Right atrium auricular region (tissue), 2 donors: ENCODE measurements at regions not wholly inside any gene's neighbourhood (a gene's known extent, or its start where the extent isn't known, plus 50 kb on each side); places are given as distances from the start of the nearest gene placed in this dataset.

Source experiments
- DNase-seq: peaks from one replicate; pipeline ENCODE4 v3.0.0-alpha.2; 2019; ENCODE audit warnings: low spot score
- H3K27ac ChIP-seq, 2 donors: fragments of 200-600 bp; sonication (generic); 1 replicate in 1 of 2; 2 replicates in 1 of 2; pipeline ENCODE4 v1.5.1; 2016 to 2019
- H3K27me3 ChIP-seq, 2 donors: fragments of 200-600 bp; sonication (generic); one replicate each; pipeline versions ENCODE4 v1.5.1 to v1.6.0; 2017 to 2019
- H3K36me3 ChIP-seq: fragments of 200-600 bp; sonication (generic); one replicate; pipeline ENCODE4 v1.5.1; 2016
- H3K4me1 ChIP-seq, 2 donors: fragments of 200-600 bp; sonication (generic); one replicate each; pipeline versions ENCODE4 v1.5.1 to v1.6.0; 2017 to 2019
- H3K4me3 ChIP-seq, 2 donors: fragments of 200-600 bp; sonication (generic); 1 replicate in 1 of 2; 2 replicates in 1 of 2; pipeline ENCODE4 v1.5.1; 2017 to 2019; ENCODE audit warnings: mild to moderate bottlenecking in 1 of 2, moderate library complexity in 1 of 2
- H3K9me3 ChIP-seq, 2 donors: fragments of 200-600 bp; sonication (generic); one replicate each; pipeline ENCODE4 v1.5.1; 2019
- TF ChIP-seq, protein P1 (sequence below), 2 donors: fragments of 200-600 bp; sonication (generic); IDR thresholded peaks; one replicate each; pipeline ENCODE4 v1.5.1; 2019; ENCODE audit warnings: antibody characterized with exemption in 2 of 2

DNA sequence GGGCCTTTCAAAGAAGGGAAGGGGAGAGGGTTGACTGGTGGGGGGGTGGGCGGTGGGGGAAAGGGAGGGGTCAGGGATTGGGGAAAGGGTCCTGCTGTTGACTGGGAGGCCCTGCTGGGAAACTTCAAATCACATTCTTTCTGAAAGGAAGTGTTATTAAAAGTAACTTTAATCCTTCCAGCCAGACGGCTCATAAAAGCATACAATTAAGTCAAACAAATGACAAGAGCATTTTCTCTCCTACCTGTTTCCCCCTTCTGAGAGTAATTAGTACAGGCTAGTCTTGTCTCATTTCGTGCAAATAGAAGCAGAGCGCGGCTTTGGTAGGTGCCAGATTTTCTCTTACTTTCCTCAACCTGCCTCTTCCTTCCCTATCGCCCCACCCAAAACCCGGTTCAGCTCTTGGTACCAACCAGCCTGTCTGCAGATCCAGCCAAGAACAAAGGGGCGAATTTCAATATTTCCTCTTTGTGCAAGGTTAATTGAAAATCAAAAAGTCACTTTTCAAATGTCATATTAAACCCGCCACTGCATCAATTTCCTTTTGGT, 2112.6 kb upstream of the PIK3C3 start:
- no peaks in the 10 kb centered on the region for H3K9me3 ChIP-seq
- H3K4me1 ChIP-seq, result peaks cover 0 to 14% of the 10 kb centered on the region in 2 donors
- H3K36me3 ChIP-seq, result no peaks in the 10 kb centered on the region
- DNase-seq, result no peak
- H3K27ac ChIP-seq, result no peak overlapping the region
- TF ChIP-seq, protein P1, sequence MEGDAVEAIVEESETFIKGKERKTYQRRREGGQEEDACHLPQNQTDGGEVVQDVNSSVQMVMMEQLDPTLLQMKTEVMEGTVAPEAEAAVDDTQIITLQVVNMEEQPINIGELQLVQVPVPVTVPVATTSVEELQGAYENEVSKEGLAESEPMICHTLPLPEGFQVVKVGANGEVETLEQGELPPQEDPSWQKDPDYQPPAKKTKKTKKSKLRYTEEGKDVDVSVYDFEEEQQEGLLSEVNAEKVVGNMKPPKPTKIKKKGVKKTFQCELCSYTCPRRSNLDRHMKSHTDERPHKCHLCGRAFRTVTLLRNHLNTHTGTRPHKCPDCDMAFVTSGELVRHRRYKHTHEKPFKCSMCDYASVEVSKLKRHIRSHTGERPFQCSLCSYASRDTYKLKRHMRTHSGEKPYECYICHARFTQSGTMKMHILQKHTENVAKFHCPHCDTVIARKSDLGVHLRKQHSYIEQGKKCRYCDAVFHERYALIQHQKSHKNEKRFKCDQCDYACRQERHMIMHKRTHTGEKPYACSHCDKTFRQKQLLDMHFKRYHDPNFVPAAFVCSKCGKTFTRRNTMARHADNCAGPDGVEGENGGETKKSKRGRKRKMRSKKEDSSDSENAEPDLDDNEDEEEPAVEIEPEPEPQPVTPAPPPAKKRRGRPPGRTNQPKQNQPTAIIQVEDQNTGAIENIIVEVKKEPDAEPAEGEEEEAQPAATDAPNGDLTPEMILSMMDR (IDR thresholded peaks at IDR 0.05), result no peak
- no peaks in the 10 kb centered on the region for H3K27me3 ChIP-seq
- no peak overlapping the region for H3K4me3 ChIP-seq

DNA sequence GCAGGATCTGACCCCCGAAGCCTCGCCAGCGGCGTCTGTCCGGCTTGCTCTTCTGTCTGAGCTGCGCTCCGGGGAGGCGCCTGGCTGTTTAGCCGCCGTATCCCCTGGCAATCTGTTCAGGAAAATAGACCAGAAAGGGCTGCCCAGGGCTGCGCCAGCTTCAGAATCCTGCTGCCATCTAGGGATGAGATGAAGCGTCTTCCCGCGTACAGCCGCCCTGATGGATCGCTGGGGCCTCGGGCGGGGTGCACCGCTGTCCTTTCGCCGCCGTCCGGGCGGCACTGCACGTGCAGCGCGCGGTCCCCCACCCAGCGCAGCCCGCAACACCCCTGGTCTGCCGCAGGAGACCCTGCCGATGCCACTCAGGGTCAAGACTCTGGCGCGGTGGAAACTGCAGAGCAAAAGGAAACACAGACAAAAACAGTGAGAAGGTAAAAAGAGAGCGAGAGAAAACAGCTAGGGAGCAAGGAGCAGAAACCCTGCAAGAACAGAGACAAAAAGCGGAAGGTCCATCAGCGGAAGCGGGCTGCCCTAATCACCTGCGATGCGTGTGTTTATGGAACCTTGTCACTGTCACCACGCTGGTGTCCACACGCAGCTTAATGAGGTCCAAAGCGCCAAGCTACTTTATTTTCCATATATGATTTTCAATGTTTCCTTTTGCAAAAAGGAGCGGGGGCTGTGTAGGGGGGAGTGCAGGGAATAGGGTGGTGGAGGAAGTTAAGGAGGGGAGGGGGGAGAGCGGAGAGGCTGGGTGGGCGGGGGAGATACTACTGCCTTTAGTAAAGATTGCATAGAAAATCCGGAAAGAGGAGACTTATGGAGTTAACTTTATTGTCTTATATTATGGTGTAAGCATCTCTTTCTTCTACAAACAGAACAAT, 2113.3 kb upstream of the PIK3C3 start:
- TF ChIP-seq, protein P1 (IDR thresholded peaks at IDR 0.05), result peak; percentile 13 to 36
- Histone ChIP-seq H3K4me3 (peak overlapping the region; percentile 14 to 32), H3K9me3 (no peaks in the 10 kb centered on the region), H3K27ac (no peak overlapping the region), H3K27me3 (no peaks in the 10 kb centered on the region), H3K36me3 (no peaks in the 10 kb centered on the region), H3K4me1 (peaks cover 0 to 14% of the 10 kb centered on the region in 2 donors)
- DNase-seq, result no peak

DNA sequence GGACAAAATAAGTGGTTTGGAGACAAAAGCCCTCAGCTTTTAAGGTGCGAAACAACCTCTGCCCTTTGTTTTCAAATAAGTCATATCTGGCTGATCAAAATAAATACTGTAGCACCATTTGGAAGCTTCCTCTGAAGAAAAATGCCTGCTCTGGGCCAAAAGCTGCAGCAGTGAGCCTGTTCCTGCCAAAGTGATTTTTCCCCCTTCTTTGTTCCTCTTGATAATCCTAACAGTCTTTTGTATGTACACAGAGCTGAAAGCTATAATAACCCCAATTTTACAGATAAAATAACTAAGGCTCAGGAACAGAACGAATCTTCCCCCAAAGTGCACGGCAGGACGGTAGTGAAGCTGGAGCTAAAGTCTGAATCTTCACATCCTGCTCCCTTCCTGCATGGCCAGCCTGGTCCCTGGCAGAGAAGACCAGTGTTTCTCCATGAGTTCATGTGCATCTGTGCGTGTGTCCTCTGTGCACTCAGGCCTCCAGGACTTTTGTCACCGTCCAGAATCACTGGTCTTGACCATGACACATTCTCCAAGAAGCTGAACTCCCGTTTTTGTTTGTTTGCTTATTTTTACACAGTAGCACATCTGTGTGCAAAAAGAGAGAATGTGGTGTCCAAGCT, 2114.1 kb upstream of the PIK3C3 start:
- H3K27me3 ChIP-seq, result no peaks in the 10 kb centered on the region
- TF ChIP-seq, protein P1 (IDR thresholded peaks at IDR 0.05), result no peak
- peaks cover 0 to 14% of the 10 kb centered on the region in 2 donors for H3K4me1 ChIP-seq
- no peak overlapping the region for H3K27ac ChIP-seq
- no peak for DNase-seq
- no peaks in the 10 kb centered on the region for H3K36me3 ChIP-seq
- no peaks in the 10 kb centered on the region for H3K9me3 ChIP-seq
- H3K4me3 ChIP-seq, result peak overlapping the region; percentile 14 to 32

DNA sequence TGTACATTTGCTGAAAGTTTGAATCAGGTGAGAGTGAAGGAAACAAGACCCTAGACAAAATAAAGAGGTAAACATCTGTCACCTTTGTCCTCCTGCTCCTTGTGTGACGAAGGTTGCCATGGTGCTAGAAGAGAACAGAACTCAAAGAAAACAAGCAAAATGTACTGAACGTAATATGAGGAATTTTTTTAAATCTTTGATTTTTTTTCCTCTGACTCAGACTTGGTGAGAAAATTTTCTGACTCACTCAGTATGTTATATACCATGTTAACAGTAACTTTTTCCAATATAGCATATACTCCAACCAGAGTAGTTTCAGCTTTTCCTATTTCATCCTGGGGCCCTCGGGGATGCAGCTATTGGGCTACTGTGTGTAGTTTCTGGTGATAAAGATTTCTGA, 2114.6 kb upstream of the PIK3C3 start:
- Histone ChIP-seq H3K4me3 (no peak overlapping the region), H3K9me3 (no peaks in the 10 kb centered on the region), H3K4me1 (peaks cover 0 to 14% of the 10 kb centered on the region in 2 donors), H3K36me3 (no peaks in the 10 kb centered on the region), H3K27me3 (no peaks in the 10 kb centered on the region), H3K27ac (no peak overlapping the region)
- DNase-seq, result no peak
- TF ChIP-seq, protein P1 (IDR thresholded peaks at IDR 0.05), result no peak

DNA sequence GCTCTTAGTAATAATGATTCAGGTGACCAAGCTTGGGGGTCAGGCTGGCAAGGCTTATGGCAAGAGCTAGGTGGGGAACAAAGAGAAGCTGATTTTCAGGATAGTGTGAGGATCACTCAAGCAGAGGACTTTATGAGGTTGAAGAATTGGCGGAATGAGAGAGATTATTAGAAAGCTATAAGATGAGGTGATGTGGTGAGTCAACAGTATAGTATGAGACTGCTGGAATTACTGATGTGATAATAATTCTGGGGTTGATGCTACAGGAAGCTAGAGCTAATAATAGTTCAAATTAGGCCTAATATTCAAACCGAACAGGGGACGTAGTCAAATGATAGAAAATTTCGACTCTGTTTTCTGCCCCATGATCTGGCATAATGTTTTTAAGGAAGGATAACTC, 2115.3 kb upstream of the PIK3C3 start:
- Histone ChIP-seq H3K9me3 (no peaks in the 10 kb centered on the region), H3K27me3 (no peaks in the 10 kb centered on the region), H3K36me3 (no peaks in the 10 kb centered on the region), H3K4me1 (peaks cover 0 to 14% of the 10 kb centered on the region in 2 donors), H3K27ac (no peak overlapping the region), H3K4me3 (no peak overlapping the region)
- DNase-seq, result no peak
- TF ChIP-seq, protein P1 (IDR thresholded peaks at IDR 0.05), result no peak
